GM18520 (cell line): ENCODE measurements at regions not wholly inside any gene's neighbourhood (a gene's known extent, or its start where the extent isn't known, plus 50 kb on each side); places are given as distances from the start of the nearest gene placed in this dataset.
"Not testable (repeated sequence)": the region's sequence is repeated elsewhere in the genome, so short reads cannot be mapped to it uniquely, and the experiment has no call there.

Experiments used
- ATAC-seq: cut with Tn5 transposase; IDR thresholded peaks from one replicate; pipeline ENCODE4 v1.9.1; 2021; ENCODE audit not compliant: unreplicated experiment

DNA sequence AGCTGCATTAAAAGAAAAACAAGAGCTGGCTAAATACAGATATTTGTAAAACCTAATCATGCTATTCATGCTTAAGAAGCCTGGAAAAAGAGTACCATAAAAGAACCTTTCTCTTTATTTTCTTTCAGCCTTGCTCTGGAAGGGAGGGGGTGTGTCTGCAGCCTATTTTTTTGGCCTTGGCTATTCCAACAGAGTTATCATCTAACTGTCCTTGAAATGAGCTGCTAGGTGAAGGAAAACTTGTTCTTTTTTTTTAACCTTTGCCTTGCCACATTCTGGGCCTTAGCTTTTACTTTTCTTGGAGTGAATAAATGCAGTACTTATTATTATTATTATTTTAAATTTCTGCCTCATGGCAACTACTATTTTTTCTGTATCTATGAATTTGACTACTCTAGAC is 224.9 kb upstream of the SYNCRIP start:
- no peak for ATAC-seq

GRCh38 chr6:85866758-85867401 is 224.2 kb upstream of the SYNCRIP start:
- no peak for ATAC-seq

- no peak for ATAC-seq
Measured at GRCh38 chr6:85866370-85866730, 223.7 kb upstream of the SYNCRIP start.

DNA sequence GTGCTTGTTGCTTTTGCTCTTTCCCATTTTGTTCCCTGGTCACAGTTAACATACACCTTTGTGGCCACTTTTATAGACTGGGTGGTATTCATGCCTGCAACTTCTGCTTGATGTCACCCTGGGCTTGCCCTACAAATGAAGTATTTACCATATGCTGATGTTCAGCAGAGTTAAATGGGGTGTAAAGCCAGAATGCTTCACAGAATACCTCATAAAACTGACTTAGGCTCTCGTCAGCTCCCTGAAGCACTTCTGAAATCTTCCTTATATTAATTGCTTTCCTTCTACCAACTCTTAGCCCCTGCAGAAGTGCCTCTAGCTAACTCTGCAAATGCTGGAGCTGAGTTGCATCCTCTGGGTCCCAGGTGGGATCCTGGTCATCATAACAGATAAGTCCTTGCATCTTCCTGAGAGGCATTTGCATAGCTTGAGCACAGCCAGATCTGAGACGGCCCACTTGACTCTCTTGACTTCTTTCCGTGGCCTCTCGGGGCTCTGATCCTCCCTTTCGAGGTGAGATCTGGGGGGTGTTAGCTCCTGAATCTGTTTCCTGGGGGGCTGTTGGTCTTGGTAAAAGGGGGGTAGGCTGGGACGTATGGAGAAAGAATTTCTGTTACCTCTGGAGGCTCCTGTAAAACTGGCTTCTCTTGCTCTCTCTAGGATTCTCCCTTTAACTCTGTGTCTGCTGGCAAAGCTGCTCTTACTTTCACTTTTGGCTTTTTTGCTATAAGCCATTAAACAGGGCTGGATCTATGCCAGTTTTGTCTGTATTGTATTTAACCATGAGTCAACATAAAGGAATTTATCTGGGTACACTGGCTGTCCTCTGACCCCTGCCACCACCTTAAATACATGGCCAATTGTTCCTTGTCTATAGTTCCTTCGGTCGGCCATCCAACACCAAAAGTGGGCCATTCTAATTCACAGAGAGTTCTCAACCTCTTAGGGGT is 223.0 kb upstream of the SYNCRIP start:
- no peak for ATAC-seq

GRCh38 chr6:85864453-85865401 is 222.0 kb upstream of the SYNCRIP start:
- ATAC-seq: no peak

DNA sequence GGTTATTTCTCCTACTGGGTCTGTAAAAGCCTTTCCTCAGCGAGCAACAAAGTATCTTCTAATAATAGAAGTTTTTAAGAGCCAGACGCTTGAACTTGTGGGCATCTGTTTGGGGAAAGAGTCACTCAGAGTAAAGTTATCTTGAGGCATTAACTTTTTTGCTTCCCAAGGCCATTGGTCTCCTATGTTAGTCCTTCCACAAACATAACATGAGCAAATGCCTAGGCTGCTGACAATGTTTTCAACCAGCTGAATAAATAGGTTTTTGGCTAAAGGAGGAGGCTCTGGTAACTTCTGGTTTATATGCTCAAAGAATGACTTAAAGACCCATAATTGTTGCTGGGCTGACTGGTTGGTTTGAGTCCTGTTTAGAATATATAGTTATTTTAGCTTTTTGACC is 213.5 kb upstream of the SYNCRIP start:
- no peak for ATAC-seq

DNA sequence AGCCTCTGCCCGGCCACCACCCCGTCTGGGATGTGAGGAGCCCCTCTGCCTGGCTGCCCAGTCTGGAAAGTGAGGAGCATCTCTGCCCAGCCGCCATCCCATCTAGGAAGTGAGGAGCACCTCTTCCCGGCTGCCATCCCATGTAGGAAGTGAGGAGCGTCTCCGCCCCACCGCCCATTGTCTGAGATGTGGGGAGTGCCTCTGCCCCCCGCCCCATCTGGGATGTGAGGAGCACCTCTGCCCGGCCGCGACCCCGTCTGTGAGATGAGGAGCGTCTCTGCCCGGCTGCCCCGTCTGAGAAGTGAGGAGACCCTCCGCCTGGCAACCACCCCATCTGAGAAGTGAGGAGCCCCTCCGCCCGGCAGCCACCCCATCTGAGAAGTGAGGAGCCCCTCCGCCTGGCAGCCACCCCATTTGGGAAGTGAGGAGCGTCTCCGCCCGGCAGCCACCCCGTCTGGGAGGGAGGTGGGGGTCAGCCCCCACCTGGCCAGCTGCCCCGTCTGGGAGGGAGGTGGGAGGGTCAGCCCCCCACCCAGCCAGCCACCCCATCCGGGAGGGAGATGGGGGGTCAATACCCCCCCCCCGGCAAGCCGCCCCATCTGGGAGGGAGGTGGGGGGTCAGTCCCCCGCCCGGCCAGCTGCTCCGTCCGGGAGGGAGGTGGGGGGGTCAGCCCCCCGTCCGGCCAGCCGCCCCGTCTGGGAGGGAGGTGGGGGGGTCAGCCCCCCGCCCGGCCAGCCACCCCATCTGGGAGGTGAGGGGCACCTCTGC is 195.8 kb upstream of the SYNCRIP start:
- not testable (repeated sequence) for ATAC-seq

GRCh38 chr6:85828973-85829372 is 186.3 kb upstream of the SYNCRIP start:
- ATAC-seq: no peak

GRCh38 chr6:85826997-85827396 is 184.3 kb upstream of the SYNCRIP start:
- no peak for ATAC-seq

DNA sequence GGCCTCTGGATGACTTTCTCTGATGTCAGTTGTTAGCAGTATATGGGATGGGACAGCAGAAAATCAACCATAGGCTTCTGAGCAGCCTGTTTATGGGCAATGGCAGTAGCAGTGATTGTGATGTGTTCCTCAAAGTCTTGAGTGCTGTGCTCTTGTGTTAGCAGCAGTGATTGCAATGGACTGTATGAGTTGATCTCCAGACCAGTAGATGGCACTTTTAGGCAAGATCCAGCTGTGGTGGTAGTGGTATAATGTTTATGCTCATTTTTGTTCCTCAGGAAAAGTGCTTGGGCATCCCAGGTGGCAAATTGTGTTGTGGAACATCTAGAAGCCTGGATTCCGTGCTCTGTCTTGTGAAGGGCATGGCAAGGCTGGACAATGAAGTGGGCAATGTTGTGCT is 181.6 kb upstream of the SYNCRIP start:
- no peak for ATAC-seq

- no peak for ATAC-seq
Measured at GRCh38 chr6:85810558-85810957, 167.9 kb upstream of the SYNCRIP start.

- no peak for ATAC-seq
Measured at GRCh38 chr6:85803721-85804120, 161.0 kb upstream of the SYNCRIP start.

GRCh38 chr6:85802162-85802561 is 159.5 kb upstream of the SYNCRIP start:
- no peak for ATAC-seq

DNA sequence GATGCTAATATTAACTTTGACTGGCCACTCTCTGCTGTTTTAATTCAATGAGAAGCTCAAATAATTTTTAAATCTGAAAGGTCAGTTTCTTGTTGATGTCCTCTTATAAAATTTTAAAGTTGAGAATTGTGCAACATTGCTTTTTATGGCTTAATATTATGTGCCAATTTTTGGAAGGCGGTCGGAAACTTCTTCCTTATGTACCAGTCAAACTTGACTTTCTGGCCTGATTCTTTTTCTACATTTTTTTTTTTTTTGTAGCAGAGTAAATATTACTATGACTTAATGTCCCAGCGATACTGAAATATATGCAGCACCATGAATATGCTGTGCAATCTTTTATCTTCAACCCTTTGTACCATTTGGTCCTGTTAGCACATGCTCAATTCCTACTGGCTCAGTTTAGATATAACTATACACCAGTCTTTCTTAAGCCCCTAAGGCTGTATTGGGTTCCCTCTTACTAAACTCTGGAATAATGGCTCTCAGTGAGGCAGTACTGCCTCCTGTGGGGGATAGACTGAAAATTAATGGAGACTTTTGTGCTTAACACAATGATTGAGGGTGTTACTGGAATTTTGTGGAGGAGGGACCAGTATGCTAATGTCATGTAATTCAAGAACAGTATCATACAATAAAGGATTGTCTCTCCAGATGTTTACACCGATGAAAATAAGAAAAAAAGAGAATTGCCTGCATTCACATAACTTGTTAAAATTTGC is 156.4 kb upstream of the SYNCRIP start:
- ATAC-seq: no peak

- no peak for ATAC-seq
Measured at GRCh38 chr6:85797993-85798392, 155.3 kb upstream of the SYNCRIP start.

GRCh38 chr6:85795945-85796344 is 153.3 kb upstream of the SYNCRIP start:
- no peak for ATAC-seq

DNA sequence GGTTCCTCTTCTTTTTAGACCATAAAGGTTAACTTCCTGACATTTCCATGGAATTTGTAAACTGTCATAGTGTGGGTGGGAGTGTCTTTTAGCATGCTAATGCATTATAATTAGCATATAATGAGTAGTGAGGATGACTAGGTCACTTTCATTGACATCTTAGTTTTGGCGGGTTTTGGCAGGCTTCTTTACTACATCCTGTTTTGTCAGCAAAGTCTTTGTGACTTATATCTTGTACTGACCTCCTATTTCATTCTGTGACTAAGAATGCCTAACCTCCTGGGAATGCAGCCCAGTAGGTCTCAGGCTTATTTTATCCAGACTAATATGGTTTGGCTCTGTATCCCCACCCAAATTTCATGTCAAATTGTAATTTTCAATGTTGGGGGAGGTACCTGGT is 149.6 kb upstream of the SYNCRIP start:
- ATAC-seq: no peak

- ATAC-seq: no peak
Measured at GRCh38 chr6:85775883-85776282, 133.2 kb upstream of the SYNCRIP start.

GRCh38 chr6:85772641-85773040 is 130.0 kb upstream of the SYNCRIP start:
- ATAC-seq: no peak

DNA sequence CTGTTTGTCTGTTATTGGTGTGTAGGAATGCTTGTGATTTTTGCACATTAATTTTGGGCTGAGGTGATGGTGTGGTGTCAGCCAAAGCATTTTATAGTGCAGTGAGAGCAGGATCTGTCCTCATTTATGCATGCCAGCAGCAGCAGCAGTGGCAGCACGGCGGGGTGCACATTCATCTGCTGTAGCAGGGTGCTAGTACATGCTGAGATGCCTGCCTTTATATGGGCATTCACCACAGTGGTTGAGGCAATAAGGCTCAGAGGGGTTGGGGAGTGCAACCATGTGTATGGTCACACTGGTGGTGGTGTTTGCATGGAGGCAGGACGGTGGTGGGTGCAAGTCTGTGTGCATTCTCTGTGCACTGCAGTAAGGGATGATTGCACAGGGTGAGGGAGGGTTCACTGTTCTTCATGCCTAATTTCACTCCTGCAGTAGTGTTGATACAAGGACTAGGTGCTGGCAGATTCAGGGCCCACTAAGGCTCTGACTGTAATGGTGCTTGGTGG is 129.3 kb upstream of the SYNCRIP start:
- ATAC-seq: no peak
